HCT116 (cell line): ENCODE measurements at regions not wholly inside any gene's neighbourhood (a gene's known extent, or its start where the extent isn't known, plus 50 kb on each side); places are given as distances from the start of the nearest gene placed in this dataset.
A peak's percentile ranks its signal among the peaks of the same experiment; 100 is the strongest.

Experiments
- ATAC-seq: fragments of 200-7000 bp; cut with Tn5 transposase; 2 replicates; pipeline ENCODE4 v1.9.1; 2020; ENCODE audit warnings: mild to moderate bottlenecking, moderate library complexity
- BruUV-seq: library from RNA; stranded (reverse); fragments of 400-500 nt; replicated peaks from 2 replicates; lab custom pipeline; 2021; lab: Mats Ljungman, UMichigan
- CTCF ChIA-PET: fragments of 300-600 bp; sonication (Branson Sonifier 250); formaldehyde crosslinking; loops from one replicate; lab custom pipeline; 2021; ENCODE audit warnings: antibody characterized with exemption; lab: Charles Lee
- POLR2A ChIA-PET: fragments of 300-600, 350-600 bp; sonication (Branson Sonifier 250); formaldehyde crosslinking; loops from one replicate; lab custom pipeline; 2021; ENCODE audit warnings: antibody characterized with exemption; lab: Charles Lee
- RAD21 ChIA-PET, 2 experiments: fragments of 300-600 bp; sonication (Branson Sonifier 250); formaldehyde crosslinking; loops; one replicate each; lab custom pipeline; 2023; ENCODE audit warnings: low total read pairs in 2 of 2; ENCODE audit not compliant: uncharacterized antibody in 2 of 2, unreplicated experiment in 2 of 2, low non-redundant PET in 1 of 2; lab: Charles Lee
- DNase-seq: peaks from one replicate; pipeline ENCODE4 v3.0.0-alpha.2; 2010; ENCODE audit warnings: low read depth, low spot score
- H2AFZ ChIP-seq: fragments of 200-600 bp; shearing (Covaris generic), sonication (generic); 2 replicates; pipeline ENCODE4 v1.6.1; 2017; ENCODE audit warnings: low read depth, mixed run types, mixed read lengths, antibody characterized with exemption, low read length; ENCODE audit not compliant: poor library complexity, severe bottlenecking
- H3K27ac ChIP-seq: 2 replicates; pipeline ENCODE4 v1.5.1; 2012; ENCODE audit warnings: low read depth, low read length
- H3K27me3 ChIP-seq: fragments of 200-600 bp; sonication (generic); 2 replicates; pipeline ENCODE4 v1.6.1; 2016; ENCODE audit warnings: mixed run types, low read length, mixed read lengths; ENCODE audit not compliant: insufficient read depth
- H3K36me3 ChIP-seq, 2 experiments: fragments of 200-500 bp in 1 of 2; fragments of 200-600 bp in 1 of 2; sonication (Bioruptor generic) in 1 of 2; sonication (generic) in 1 of 2; 2 replicates each; pipeline versions ENCODE4 v1.5.1 to v1.6.1; 2014 to 2016; ENCODE audit warnings: low read length in 2 of 2, inconsistent platforms in 1 of 2, mixed read lengths in 1 of 2, mixed run types in 1 of 2; ENCODE audit not compliant: insufficient read depth in 2 of 2, control insufficient read depth in 1 of 2
- H3K4me1 ChIP-seq, 2 experiments: fragments of 200-600 bp in 1 of 2; sonication (generic) in 1 of 2; 2 replicates each; pipeline versions ENCODE4 v1.5.1 to v1.6.1; 2012 to 2017; ENCODE audit warnings: low read length in 2 of 2, inconsistent platforms in 1 of 2, mild to moderate bottlenecking in 1 of 2, mixed read lengths in 1 of 2, mixed run types in 1 of 2, moderate library complexity in 1 of 2; ENCODE audit not compliant: insufficient read depth in 2 of 2, control insufficient read depth in 1 of 2
- H3K4me2 ChIP-seq: fragments of 200-600 bp; sonication (generic); 2 replicates; pipeline ENCODE4 v1.6.1; 2017; ENCODE audit warnings: mixed run types, low read length, mixed read lengths
- H3K4me3 ChIP-seq, 2 experiments: fragments of 200-600 bp in 1 of 2; sonication (generic) in 1 of 2; replicated peaks in 1 of 2; 2 replicates each; pipeline ENCODE4 v1.5.1; 2011 to 2016; ENCODE audit warnings: low read length in 2 of 2, control low read depth in 1 of 2, low read depth in 1 of 2, mild to moderate bottlenecking in 1 of 2, mixed read lengths in 1 of 2, mixed run types in 1 of 2
- H3K79me2 ChIP-seq: fragments of 200-600 bp; sonication (generic); 2 replicates; pipeline ENCODE4 v1.6.1; 2017; ENCODE audit warnings: mild to moderate bottlenecking, mixed run types, low read length, moderate library complexity, mixed read lengths; ENCODE audit not compliant: insufficient read depth
- H3K9ac ChIP-seq: fragments of 200-600 bp; sonication (generic); 2 replicates; pipeline ENCODE4 v1.6.1; 2016; ENCODE audit warnings: low read length, mixed read lengths
- H3K9me2 ChIP-seq: fragments of 200-600 bp; sonication (generic), shearing (Covaris generic); 2 replicates; pipeline ENCODE4 v1.6.1; 2017; ENCODE audit warnings: mixed run types, mild to moderate bottlenecking, moderate library complexity; ENCODE audit not compliant: insufficient read depth
- H3K9me3 ChIP-seq, 2 experiments: fragments of 200-500 bp in 1 of 2; fragments of 200-600 bp in 1 of 2; sonication (Bioruptor generic) in 1 of 2; sonication (generic) in 1 of 2; 2 replicates each; pipeline ENCODE4 v1.6.1; 2014 to 2017; ENCODE audit warnings: low read length in 2 of 2, mixed read lengths in 2 of 2, inconsistent platforms in 1 of 2, low read depth in 1 of 2, mild to moderate bottlenecking in 1 of 2, mixed run types in 1 of 2, moderate library complexity in 1 of 2; ENCODE audit not compliant: control insufficient read depth in 1 of 2, insufficient read depth in 1 of 2
- H4K20me1 ChIP-seq: fragments of 200-600 bp; sonication (generic), shearing (Covaris generic); 2 replicates; pipeline ENCODE4 v1.6.1; 2017; ENCODE audit warnings: mixed run types, mild to moderate bottlenecking, moderate library complexity; ENCODE audit not compliant: insufficient read depth
- EZH2 ChIP-seq: fragments of 200-600 bp; sonication (generic); IDR thresholded peaks from 2 replicates; pipeline ENCODE4 v1.6.1; 2017; ENCODE audit warnings: antibody characterized with exemption, mixed run types
- JUND ChIP-seq: IDR thresholded peaks from 2 replicates; pipeline ENCODE4 v1.6.1; 2012
- RAD21 ChIP-seq: IDR thresholded peaks from 2 replicates; pipeline ENCODE4 v1.6.1; 2012; ENCODE audit warnings: low read depth, mild to moderate bottlenecking
- SP1 ChIP-seq: IDR thresholded peaks from 2 replicates; pipeline ENCODE4 v1.6.1; 2012; ENCODE audit warnings: low read depth
- TCF7L2 ChIP-seq: IDR thresholded peaks from 2 replicates; pipeline ENCODE4 v1.7.0; 2011; ENCODE audit warnings: borderline replicate concordance, inconsistent platforms; ENCODE audit not compliant: insufficient read depth, insufficient read length; ENCODE audit errors: extremely low read depth
- ZFX ChIP-seq: fragments of 450-650 bp; IDR thresholded peaks from 2 replicates; pipeline ENCODE4 v1.6.1; 2017
- ZNF274 ChIP-seq: fragments of 200-500 bp; sonication (Bioruptor generic); IDR thresholded peaks from 2 replicates; pipeline ENCODE4 v1.6.1; 2014; ENCODE audit warnings: mild to moderate bottlenecking, low read depth, low read length, inconsistent platforms
- intact Hi-C: fragments of 100-400 bp; cut with micrococcal nuclease; formaldehyde crosslinking; loops from 2 replicates; pipeline ENCODE4 v1.10.0; 2022
- TF ChIP-seq, protein P1 (sequence below): IDR thresholded peaks from 2 replicates; pipeline ENCODE4 v1.6.1; 2012
- TF ChIP-seq, protein P2 (sequence below): IDR thresholded peaks from 2 replicates; pipeline ENCODE4 v1.6.1; 2012; ENCODE audit warnings: low read depth
- TF ChIP-seq, protein P3 (sequence below), 3 experiments: fragments of 200-600 bp in 1 of 3; sonication (generic) in 1 of 3; IDR thresholded peaks in 2 of 3; conservative IDR thresholded peaks in 1 of 3; 2 replicates each; pipeline ENCODE4 v1.5.1; 2012 to 2017; ENCODE audit warnings: low read depth in 2 of 3, low read length in 2 of 3, antibody characterized with exemption in 1 of 3, borderline replicate concordance in 1 of 3, control low read depth in 1 of 3, mild to moderate bottlenecking in 1 of 3, mixed read lengths in 1 of 3, mixed run types in 1 of 3, moderate library complexity in 1 of 3; ENCODE audit not compliant: insufficient read depth in 1 of 3

- no peaks in the 10 kb centered on the region for H3K79me2 ChIP-seq
- H3K27ac ChIP-seq: no peak overlapping the region
- TF ChIP-seq JUND (no peak), ZNF274 (no peak), TCF7L2 (no peak), ZFX (no peak), SP1 (no peak), EZH2 (no peak), RAD21 (no peak)
- TF ChIP-seq, protein P1, sequence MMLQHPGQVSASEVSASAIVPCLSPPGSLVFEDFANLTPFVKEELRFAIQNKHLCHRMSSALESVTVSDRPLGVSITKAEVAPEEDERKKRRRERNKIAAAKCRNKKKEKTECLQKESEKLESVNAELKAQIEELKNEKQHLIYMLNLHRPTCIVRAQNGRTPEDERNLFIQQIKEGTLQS: no peak
- TF ChIP-seq, protein P2, sequence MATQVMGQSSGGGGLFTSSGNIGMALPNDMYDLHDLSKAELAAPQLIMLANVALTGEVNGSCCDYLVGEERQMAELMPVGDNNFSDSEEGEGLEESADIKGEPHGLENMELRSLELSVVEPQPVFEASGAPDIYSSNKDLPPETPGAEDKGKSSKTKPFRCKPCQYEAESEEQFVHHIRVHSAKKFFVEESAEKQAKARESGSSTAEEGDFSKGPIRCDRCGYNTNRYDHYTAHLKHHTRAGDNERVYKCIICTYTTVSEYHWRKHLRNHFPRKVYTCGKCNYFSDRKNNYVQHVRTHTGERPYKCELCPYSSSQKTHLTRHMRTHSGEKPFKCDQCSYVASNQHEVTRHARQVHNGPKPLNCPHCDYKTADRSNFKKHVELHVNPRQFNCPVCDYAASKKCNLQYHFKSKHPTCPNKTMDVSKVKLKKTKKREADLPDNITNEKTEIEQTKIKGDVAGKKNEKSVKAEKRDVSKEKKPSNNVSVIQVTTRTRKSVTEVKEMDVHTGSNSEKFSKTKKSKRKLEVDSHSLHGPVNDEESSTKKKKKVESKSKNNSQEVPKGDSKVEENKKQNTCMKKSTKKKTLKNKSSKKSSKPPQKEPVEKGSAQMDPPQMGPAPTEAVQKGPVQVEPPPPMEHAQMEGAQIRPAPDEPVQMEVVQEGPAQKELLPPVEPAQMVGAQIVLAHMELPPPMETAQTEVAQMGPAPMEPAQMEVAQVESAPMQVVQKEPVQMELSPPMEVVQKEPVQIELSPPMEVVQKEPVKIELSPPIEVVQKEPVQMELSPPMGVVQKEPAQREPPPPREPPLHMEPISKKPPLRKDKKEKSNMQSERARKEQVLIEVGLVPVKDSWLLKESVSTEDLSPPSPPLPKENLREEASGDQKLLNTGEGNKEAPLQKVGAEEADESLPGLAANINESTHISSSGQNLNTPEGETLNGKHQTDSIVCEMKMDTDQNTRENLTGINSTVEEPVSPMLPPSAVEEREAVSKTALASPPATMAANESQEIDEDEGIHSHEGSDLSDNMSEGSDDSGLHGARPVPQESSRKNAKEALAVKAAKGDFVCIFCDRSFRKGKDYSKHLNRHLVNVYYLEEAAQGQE: no peak
- TF ChIP-seq, protein P3, sequence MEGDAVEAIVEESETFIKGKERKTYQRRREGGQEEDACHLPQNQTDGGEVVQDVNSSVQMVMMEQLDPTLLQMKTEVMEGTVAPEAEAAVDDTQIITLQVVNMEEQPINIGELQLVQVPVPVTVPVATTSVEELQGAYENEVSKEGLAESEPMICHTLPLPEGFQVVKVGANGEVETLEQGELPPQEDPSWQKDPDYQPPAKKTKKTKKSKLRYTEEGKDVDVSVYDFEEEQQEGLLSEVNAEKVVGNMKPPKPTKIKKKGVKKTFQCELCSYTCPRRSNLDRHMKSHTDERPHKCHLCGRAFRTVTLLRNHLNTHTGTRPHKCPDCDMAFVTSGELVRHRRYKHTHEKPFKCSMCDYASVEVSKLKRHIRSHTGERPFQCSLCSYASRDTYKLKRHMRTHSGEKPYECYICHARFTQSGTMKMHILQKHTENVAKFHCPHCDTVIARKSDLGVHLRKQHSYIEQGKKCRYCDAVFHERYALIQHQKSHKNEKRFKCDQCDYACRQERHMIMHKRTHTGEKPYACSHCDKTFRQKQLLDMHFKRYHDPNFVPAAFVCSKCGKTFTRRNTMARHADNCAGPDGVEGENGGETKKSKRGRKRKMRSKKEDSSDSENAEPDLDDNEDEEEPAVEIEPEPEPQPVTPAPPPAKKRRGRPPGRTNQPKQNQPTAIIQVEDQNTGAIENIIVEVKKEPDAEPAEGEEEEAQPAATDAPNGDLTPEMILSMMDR (IDR thresholded peaks at IDR 0.05 in 2 of 3, conservative IDR thresholded peaks at IDR 0.05 in 1 of 3; ENCODE audit: borderline replicate concordance in 1 of 3, insufficient read depth in 1 of 3, low read depth in 2 of 3, low read length in 2 of 3): no peak
- no peak overlapping the region for H3K4me3 ChIP-seq
- no peak overlapping the region for H3K4me2 ChIP-seq
- CTCF ChIA-PET: no interaction called here
- H3K4me1 ChIP-seq: no peaks in the 10 kb centered on the region
- H4K20me1 ChIP-seq: no peaks in the 10 kb centered on the region
- POLR2A ChIA-PET: interaction anchor here (0.7 kb wide), 1 partner anchor 8 kb away, joined by 4 read pairs; no protein-coding TSS in a partner anchor
- intact Hi-C loops: no loop called here
- BruUV-seq: no TSS peak
- RAD21 ChIA-PET: no interaction called here
- no peak for DNase-seq
- no peaks in the 10 kb centered on the region for H3K9me3 ChIP-seq
- H3K9ac ChIP-seq: no peak overlapping the region
- peaks cover 6% of the 10 kb centered on the region for H3K9me2 ChIP-seq
- H2AFZ ChIP-seq: peak overlapping the region; percentile 27
- H3K27me3 ChIP-seq: no peaks in the 10 kb centered on the region
- no peaks in the 10 kb centered on the region for H3K36me3 ChIP-seq
- ATAC-seq: no peak
Observed at GRCh38 chr13:33717775-33718174, 100.2 kb upstream of the RFC3 start.
